Spleen (tissue), 11 donors: ENCODE measurements at regions not wholly inside any gene's neighbourhood (a gene's known extent, or its start where the extent isn't known, plus 50 kb on each side); places are given as distances from the start of the nearest gene placed in this dataset.

ENCODE experiments used
- DNase-seq: peaks from one replicate; pipeline ENCODE4 v3.0.0-alpha.2; 2020
- H3K27ac ChIP-seq, 8 donors: fragments of 200-600 bp; sonication (generic) in 7 of 8; 1 replicate in 4 of 8; 2 replicates in 4 of 8; pipeline versions ENCODE4 v1.5.0 to v1.8.0; 2016 to 2021; ENCODE audit warnings: inconsistent platforms in 4 of 8, mild to moderate bottlenecking in 4 of 8, moderate library complexity in 1 of 8
- H3K27me3 ChIP-seq, 7 donors: fragments of 200-600 bp; sonication (generic) in 6 of 7; replicated peaks in 1 of 7; 1 replicate in 4 of 7; 2 replicates in 3 of 7; pipeline versions ENCODE4 v1.5.0 to v1.8.0; 2016 to 2021; ENCODE audit warnings: inconsistent platforms in 3 of 7, mild to moderate bottlenecking in 1 of 7
- H3K36me3 ChIP-seq, 6 donors: fragments of 200-600 bp; sonication (generic) in 5 of 6; 1 replicate in 4 of 6; 2 replicates in 2 of 6; pipeline versions ENCODE4 v1.5.0 to v1.8.0; 2016 to 2021; ENCODE audit warnings: inconsistent platforms in 2 of 6
- H3K4me1 ChIP-seq, 6 donors: fragments of 200-600 bp; sonication (generic) in 5 of 6; 1 replicate in 3 of 6; 2 replicates in 3 of 6; pipeline versions ENCODE4 v1.5.0 to v1.8.0; 2016 to 2021; ENCODE audit warnings: inconsistent platforms in 3 of 6
- H3K4me3 ChIP-seq, 8 donors: fragments of 200-600 bp; sonication (generic) in 7 of 8; 1 replicate in 4 of 8; 2 replicates in 4 of 8; pipeline versions ENCODE4 v1.5.0 to v1.8.0; 2016 to 2021; ENCODE audit warnings: inconsistent platforms in 4 of 8, mild to moderate bottlenecking in 4 of 8, moderate library complexity in 2 of 8
- H3K9me3 ChIP-seq, 8 donors: fragments of 200-600 bp; sonication (generic) in 7 of 8; 1 replicate in 4 of 8; 2 replicates in 4 of 8; pipeline versions ENCODE4 v1.5.0 to v1.8.0; 2016 to 2021; ENCODE audit warnings: inconsistent platforms in 4 of 8
- CTCF ChIP-seq, 11 experiments: fragments of 200-600 bp in 7 of 11; fragments of 450-650 bp in 4 of 11; sonication (generic) in 4 of 11; IDR thresholded peaks in 8 of 11; conservative IDR thresholded peaks in 3 of 11; 1 replicate in 7 of 11; 2 replicates in 4 of 11; pipeline versions ENCODE4 v1.4.0 to v1.8.0; 2016 to 2021; ENCODE audit warnings: antibody characterized with exemption in 11 of 11, inconsistent platforms in 4 of 11, mild to moderate bottlenecking in 1 of 11
- POLR2A ChIP-seq, 3 donors: fragments of 450-650 bp; IDR thresholded peaks; one replicate each; pipeline ENCODE4 v1.5.1; 2017; ENCODE audit warnings: antibody characterized with exemption in 3 of 3, mild to moderate bottlenecking in 1 of 3
- POLR2AphosphoS5 ChIP-seq, 3 donors: sonication (generic); formaldehyde crosslinking; IDR thresholded peaks; one replicate each; pipeline ENCODE4 v1.5.1; 2017; ENCODE audit warnings: antibody characterized with exemption in 3 of 3
- WGBS, 5 donors: extraction: QIAGEN DNeasy Blood & Tissue Kit in 3 of 5; methylation state at CpG; one replicate each; pipeline versions ENCODE4 v1.1.5 to v1.1.7; 2013 to 2018; 5-methylcytosine and 5-hydroxymethylcytosine counted together
- intact Hi-C: fragments of 100-400 bp; cut with DNase I; formaldehyde crosslinking; loops from one replicate; pipeline ENCODE4 v1.15.0; 2023; ENCODE audit warnings: low total_unique reads
- donor health status: healthy with polysubstance abuse.
- donor health status: DM: no; HTN: no; CAD: no; lungs with moderate emphysema.
- donor health status: DM: no; HTN: no; CAD: no.
- donor health status: Bipolar disorder and iron deficiency.
- donor health status: healthy.
- donor health status: DM: no; HTN: no; CAD: no.
- donor health status: DM: yes; HTN: yes; CAD: no.

- H3K9me3 ChIP-seq: no peaks in the 10 kb centered on the region
- DNase-seq: no peak
- 59 to 70% (median 62%) methylated on average over 10 of the region's 10 CpGs for WGBS, 5 donors
- H3K36me3 ChIP-seq: no peaks in the 10 kb centered on the region
- intact Hi-C loops: no loop called here
- no peaks in the 10 kb centered on the region for H3K27me3 ChIP-seq
- H3K4me3 ChIP-seq: no peak overlapping the region
- no peak overlapping the region for H3K27ac ChIP-seq
- no peak for TF ChIP-seq CTCF (IDR thresholded peaks at IDR 0.05 in 8 of 11, conservative IDR thresholded peaks at IDR 0.05 in 3 of 11)
- TF ChIP-seq POLR2A (IDR thresholded peaks at IDR 0.05): no peak
- TF ChIP-seq POLR2AphosphoS5 (IDR thresholded peaks at IDR 0.05): no peak
- H3K4me1 ChIP-seq: no peaks in the 10 kb centered on the region
Observed at GRCh38 chr5:87949676-87950631, 318.7 kb downstream of the TMEM161B start.

GRCh38 chr5:87948486-87948885 is 320.2 kb downstream of the TMEM161B start:
- DNase-seq: no peak
- Histone ChIP-seq H3K27me3 (no peaks in the 10 kb centered on the region), H3K27ac (no peak overlapping the region), H3K36me3 (no peaks in the 10 kb centered on the region), H3K4me1 (no peaks in the 10 kb centered on the region), H3K4me3 (no peak overlapping the region), H3K9me3 (no peaks in the 10 kb centered on the region)
- WGBS, 5 donors: 77 to 95% (median 84%) methylated on average over 2 of the region's 2 CpGs
- intact Hi-C loops: no loop called here
- no peak for TF ChIP-seq CTCF (IDR thresholded peaks at IDR 0.05 in 8 of 11, conservative IDR thresholded peaks at IDR 0.05 in 3 of 11)
- no peak for TF ChIP-seq POLR2A (IDR thresholded peaks at IDR 0.05)
- TF ChIP-seq POLR2AphosphoS5 (IDR thresholded peaks at IDR 0.05): no peak

- Histone ChIP-seq H3K4me1 (no peaks in the 10 kb centered on the region), H3K4me3 (no peak overlapping the region), H3K9me3 (no peaks in the 10 kb centered on the region), H3K27me3 (no peaks in the 10 kb centered on the region), H3K36me3 (no peaks in the 10 kb centered on the region), H3K27ac (no peak overlapping the region)
- intact Hi-C loops: no loop called here
- DNase-seq: no peak
- 49 to 62% (median 55%) methylated on average over 4 of the region's 4 CpGs for WGBS, 5 donors
- TF ChIP-seq POLR2A (IDR thresholded peaks at IDR 0.05): no peak
- TF ChIP-seq POLR2AphosphoS5 (IDR thresholded peaks at IDR 0.05): no peak
- TF ChIP-seq CTCF (IDR thresholded peaks at IDR 0.05 in 8 of 11, conservative IDR thresholded peaks at IDR 0.05 in 3 of 11): no peak
Observed at GRCh38 chr5:87946271-87946670, 322.4 kb downstream of the TMEM161B start.

GRCh38 chr5:87945286-87945650 is 323.4 kb downstream of the TMEM161B start:
- intact Hi-C loops: no loop called here
- DNase-seq: no peak

More at GRCh38 chr5:87945286-87945650, 323.4 kb downstream of the TMEM161B start:
- Histone ChIP-seq H3K27ac (no peak overlapping the region), H3K9me3 (no peaks in the 10 kb centered on the region), H3K4me3 (no peak overlapping the region), H3K4me1 (no peaks in the 10 kb centered on the region), H3K36me3 (no peaks in the 10 kb centered on the region), H3K27me3 (no peaks in the 10 kb centered on the region)
- TF ChIP-seq POLR2AphosphoS5 (IDR thresholded peaks at IDR 0.05) (no peak), POLR2A (IDR thresholded peaks at IDR 0.05) (no peak), CTCF (IDR thresholded peaks at IDR 0.05 in 8 of 11, conservative IDR thresholded peaks at IDR 0.05 in 3 of 11) (no peak)
- 84 to 93% (median 88%) methylated on average over 2 of the region's 2 CpGs for WGBS, 5 donors
